ENCODE measurements at regions not wholly inside any gene's neighbourhood (a gene's known extent, or its start where the extent isn't known, plus 50 kb on each side); places are given as distances from the start of the nearest gene placed in this dataset.

DNA sequence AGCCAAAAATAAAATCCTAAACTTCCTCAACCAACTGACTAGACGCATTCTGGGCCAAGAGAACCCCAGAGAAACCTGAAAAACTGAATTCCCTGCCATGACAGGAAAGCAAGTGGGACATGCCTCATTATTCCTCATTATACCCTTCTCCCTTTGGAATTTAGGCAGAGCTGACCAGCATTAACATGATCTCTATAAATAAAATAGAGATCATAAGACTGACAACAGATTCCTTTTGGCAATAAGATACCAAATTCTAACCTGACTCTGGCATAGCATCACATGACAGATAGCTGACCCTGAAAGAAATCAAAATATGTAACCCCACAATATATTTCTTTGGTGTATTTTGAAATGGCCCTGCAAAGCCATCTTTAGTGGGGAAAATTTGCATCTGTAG lies 277.8 kb upstream of the SLC14A2 start:
- TF ChIP-seq, protein P1, sequence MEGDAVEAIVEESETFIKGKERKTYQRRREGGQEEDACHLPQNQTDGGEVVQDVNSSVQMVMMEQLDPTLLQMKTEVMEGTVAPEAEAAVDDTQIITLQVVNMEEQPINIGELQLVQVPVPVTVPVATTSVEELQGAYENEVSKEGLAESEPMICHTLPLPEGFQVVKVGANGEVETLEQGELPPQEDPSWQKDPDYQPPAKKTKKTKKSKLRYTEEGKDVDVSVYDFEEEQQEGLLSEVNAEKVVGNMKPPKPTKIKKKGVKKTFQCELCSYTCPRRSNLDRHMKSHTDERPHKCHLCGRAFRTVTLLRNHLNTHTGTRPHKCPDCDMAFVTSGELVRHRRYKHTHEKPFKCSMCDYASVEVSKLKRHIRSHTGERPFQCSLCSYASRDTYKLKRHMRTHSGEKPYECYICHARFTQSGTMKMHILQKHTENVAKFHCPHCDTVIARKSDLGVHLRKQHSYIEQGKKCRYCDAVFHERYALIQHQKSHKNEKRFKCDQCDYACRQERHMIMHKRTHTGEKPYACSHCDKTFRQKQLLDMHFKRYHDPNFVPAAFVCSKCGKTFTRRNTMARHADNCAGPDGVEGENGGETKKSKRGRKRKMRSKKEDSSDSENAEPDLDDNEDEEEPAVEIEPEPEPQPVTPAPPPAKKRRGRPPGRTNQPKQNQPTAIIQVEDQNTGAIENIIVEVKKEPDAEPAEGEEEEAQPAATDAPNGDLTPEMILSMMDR (IDR thresholded peaks at IDR 0.05), result no peak
- TF ChIP-seq SIN3A (IDR thresholded peaks at IDR 0.05; ENCODE audit: borderline replicate concordance, insufficient read depth, low read depth, low read length), result no peak

All from Panc1 (cell line).